ENCODE measurements at regions not wholly inside any gene's neighbourhood (a gene's known extent, or its start where the extent isn't known, plus 50 kb on each side); places are given as distances from the start of the nearest gene placed in this dataset.

DNA sequence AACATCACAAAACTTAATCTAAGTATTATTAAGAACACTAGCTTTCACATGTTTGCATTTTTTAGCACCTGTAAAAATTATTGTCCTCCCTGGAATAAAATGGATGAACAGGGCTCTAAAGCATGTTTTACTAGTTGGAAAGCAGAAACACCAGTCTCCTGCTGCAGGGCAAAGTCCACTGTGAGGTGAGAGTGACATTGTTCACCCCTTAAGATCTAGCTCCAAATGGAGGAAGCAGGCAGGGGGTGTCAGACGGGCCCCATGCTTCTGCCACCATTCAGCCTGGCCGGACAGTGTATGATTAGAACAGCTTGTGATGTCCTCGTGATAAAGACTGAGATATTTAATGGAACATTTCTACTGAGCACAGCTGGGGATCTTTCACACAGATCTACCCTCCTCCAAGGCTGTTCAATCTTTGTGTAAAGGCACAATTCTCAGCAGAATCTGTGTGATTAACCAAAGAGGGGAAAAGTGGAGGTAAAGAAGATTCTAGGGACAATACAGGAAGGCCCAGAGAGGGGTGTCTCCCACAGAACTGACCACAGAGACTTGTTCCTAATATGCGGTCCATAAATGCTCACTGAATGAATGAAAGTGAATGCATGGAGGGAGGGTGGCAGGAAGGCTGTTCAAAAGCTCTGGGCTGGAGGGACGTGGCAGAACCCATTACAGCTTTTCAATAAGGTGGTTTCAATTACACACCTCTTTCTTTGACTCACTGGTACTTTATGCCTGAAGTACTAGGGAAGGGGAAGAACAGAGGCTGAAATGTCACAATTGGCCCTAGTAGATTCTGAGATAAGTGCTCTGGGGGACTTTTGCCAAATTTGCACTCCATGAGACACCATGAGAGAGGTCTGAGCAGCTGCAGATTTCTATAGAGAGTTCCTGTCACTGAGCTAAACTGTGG lies 239.1 kb upstream of the ARHGAP20 start:
- Histone ChIP-seq H2AK5ac (ENCODE audit: low read length) (no peak overlapping the region), H2BK5ac (ENCODE audit: low read depth, low read length, poor library complexity) (no peak overlapping the region), H3K4me3 (ENCODE audit: low read depth, low read length) (no peak overlapping the region), H2BK120ac (ENCODE audit: insufficient read depth, low read length, poor library complexity) (no peak overlapping the region), H3K14ac (ENCODE audit: low read length) (no peak overlapping the region), H3K36me3 (ENCODE audit: control insufficient read depth in 1 of 2, insufficient read depth in 2 of 2, low read length in 2 of 2) (no peaks in the 10 kb centered on the region), H3K23ac (ENCODE audit: low read length) (no peak overlapping the region), H3K27ac (ENCODE audit: low read depth, low read length) (no peak overlapping the region), H3K4ac (ENCODE audit: low read depth, low read length) (no peak overlapping the region), H3K4me1 (ENCODE audit: control insufficient read depth in 1 of 2, insufficient read depth in 2 of 2, low read length in 2 of 2) (no peaks in the 10 kb centered on the region), H3K4me2 (ENCODE audit: low read length) (no peak overlapping the region), H2BK12ac (ENCODE audit: low read length) (no peak overlapping the region), H3K79me1 (ENCODE audit: low read length) (no peaks in the 10 kb centered on the region), H3K27me3 (ENCODE audit: insufficient read depth, low read length) (no peaks in the 10 kb centered on the region), H3K18ac (ENCODE audit: low read length) (no peak overlapping the region), H4K8ac (ENCODE audit: low read depth, low read length) (no peak overlapping the region), H2AFZ (ENCODE audit: insufficient read depth, low read length, poor library complexity) (no peak overlapping the region), H4K91ac (ENCODE audit: low read depth, low read length) (no peak overlapping the region), H4K12ac (ENCODE audit: low read depth, low read length) (no peak overlapping the region), H3K79me2 (ENCODE audit: control insufficient read depth, insufficient read depth, low read length, poor library complexity) (no peaks in the 10 kb centered on the region), H3K9me3 (ENCODE audit: insufficient read depth, low read depth, low read length) (peaks cover 2% of the 10 kb centered on the region), H3K9ac (ENCODE audit: low read length) (no peak overlapping the region)
- DNase-seq: no peak
- WGBS (ENCODE audit: extremely low coverage, insufficient coverage, insufficient read length): no CpG with 5 or more reads among the region's 5 CpGs

DNA sequence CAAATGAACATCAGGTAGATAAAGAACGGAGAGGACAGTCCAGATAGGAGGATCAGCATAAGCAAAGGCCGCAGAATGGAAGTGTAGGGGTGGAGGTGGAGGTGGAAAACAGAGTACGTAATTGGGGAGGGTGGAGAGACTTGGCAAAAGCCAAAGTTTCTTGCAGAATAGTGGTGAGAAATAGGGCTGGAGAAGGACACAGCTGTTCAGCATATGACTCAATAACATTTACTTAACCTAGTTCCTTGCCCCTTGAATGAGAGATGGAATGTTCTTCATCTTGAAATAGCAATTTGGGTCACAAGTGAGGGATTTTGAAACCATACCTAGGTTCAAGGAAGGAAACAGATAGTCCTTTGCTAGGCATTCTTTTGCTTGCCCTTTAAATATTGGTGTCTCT lies 235.9 kb upstream of the ARHGAP20 start:
- H4K91ac ChIP-seq (ENCODE audit: low read depth, low read length): no peak overlapping the region
- H3K79me2 ChIP-seq (ENCODE audit: control insufficient read depth, insufficient read depth, low read length, poor library complexity): no peaks in the 10 kb centered on the region
- H4K8ac ChIP-seq (ENCODE audit: low read depth, low read length): no peak overlapping the region
- no peak overlapping the region for H3K23ac ChIP-seq (ENCODE audit: low read length)
- H3K18ac ChIP-seq (ENCODE audit: low read length): no peak overlapping the region
- H2BK12ac ChIP-seq (ENCODE audit: low read length): no peak overlapping the region
- DNase-seq: no peak
- H2AK5ac ChIP-seq (ENCODE audit: low read length): no peak overlapping the region
- H3K9me3 ChIP-seq (ENCODE audit: insufficient read depth, low read depth, low read length): peaks cover 2% of the 10 kb centered on the region
- WGBS (ENCODE audit: extremely low coverage, insufficient coverage, insufficient read length): no CpG with 5 or more reads among the region's 3 CpGs
- H3K79me1 ChIP-seq (ENCODE audit: low read length): no peaks in the 10 kb centered on the region
- no peak overlapping the region for H3K9ac ChIP-seq (ENCODE audit: low read length)
- no peak overlapping the region for H3K4me3 ChIP-seq (ENCODE audit: low read depth, low read length)
- H2BK120ac ChIP-seq (ENCODE audit: insufficient read depth, low read length, poor library complexity): no peak overlapping the region
- no peaks in the 10 kb centered on the region for H3K36me3 ChIP-seq (ENCODE audit: control insufficient read depth in 1 of 2, insufficient read depth in 2 of 2, low read length in 2 of 2)
- H2BK5ac ChIP-seq (ENCODE audit: low read depth, low read length, poor library complexity): no peak overlapping the region
- no peaks in the 10 kb centered on the region for H3K4me1 ChIP-seq (ENCODE audit: control insufficient read depth in 1 of 2, insufficient read depth in 2 of 2, low read length in 2 of 2)
- no peak overlapping the region for H4K12ac ChIP-seq (ENCODE audit: low read depth, low read length)
- H3K27me3 ChIP-seq (ENCODE audit: insufficient read depth, low read length): no peaks in the 10 kb centered on the region
- H2AFZ ChIP-seq (ENCODE audit: insufficient read depth, low read length, poor library complexity): no peak overlapping the region
- no peak overlapping the region for H3K14ac ChIP-seq (ENCODE audit: low read length)
- no peak overlapping the region for H3K4ac ChIP-seq (ENCODE audit: low read depth, low read length)
- H3K27ac ChIP-seq (ENCODE audit: low read depth, low read length): no peak overlapping the region
- no peak overlapping the region for H3K4me2 ChIP-seq (ENCODE audit: low read length)

DNA sequence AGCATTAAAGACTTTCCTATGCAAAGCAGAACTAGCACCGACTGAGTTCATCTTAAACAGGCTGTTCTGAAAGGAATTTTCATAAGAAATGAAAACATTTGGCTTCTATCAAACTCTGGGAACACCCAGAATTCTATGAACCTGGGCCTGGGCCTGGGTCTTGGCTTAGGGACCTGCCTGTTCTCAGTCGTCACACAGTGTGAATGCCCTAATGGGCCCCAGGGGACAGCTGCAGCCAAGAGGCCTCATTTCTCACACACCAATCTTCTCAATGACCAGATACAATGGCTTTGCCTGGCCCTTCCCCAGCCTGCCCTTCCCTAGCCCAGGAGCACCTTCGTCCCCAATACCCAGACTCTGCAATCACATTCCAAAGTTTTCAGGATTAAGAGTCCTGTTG lies 234.9 kb upstream of the ARHGAP20 start:
- Histone ChIP-seq H2BK120ac (ENCODE audit: insufficient read depth, low read length, poor library complexity) (no peak overlapping the region), H4K8ac (ENCODE audit: low read depth, low read length) (no peak overlapping the region), H3K18ac (ENCODE audit: low read length) (no peak overlapping the region), H3K79me1 (ENCODE audit: low read length) (no peaks in the 10 kb centered on the region), H3K36me3 (ENCODE audit: control insufficient read depth in 1 of 2, insufficient read depth in 2 of 2, low read length in 2 of 2) (no peaks in the 10 kb centered on the region), H4K12ac (ENCODE audit: low read depth, low read length) (no peak overlapping the region), H3K4me3 (ENCODE audit: low read depth, low read length) (no peak overlapping the region), H3K14ac (ENCODE audit: low read length) (no peak overlapping the region), H2AK5ac (ENCODE audit: low read length) (no peak overlapping the region), H3K9me3 (ENCODE audit: insufficient read depth, low read depth, low read length) (peaks cover 2% of the 10 kb centered on the region), H2BK12ac (ENCODE audit: low read length) (no peak overlapping the region), H4K91ac (ENCODE audit: low read depth, low read length) (no peak overlapping the region), H3K27ac (ENCODE audit: low read depth, low read length) (no peak overlapping the region), H3K4me2 (ENCODE audit: low read length) (no peak overlapping the region), H2AFZ (ENCODE audit: insufficient read depth, low read length, poor library complexity) (no peak overlapping the region), H3K79me2 (ENCODE audit: control insufficient read depth, insufficient read depth, low read length, poor library complexity) (no peaks in the 10 kb centered on the region), H3K9ac (ENCODE audit: low read length) (no peak overlapping the region), H3K27me3 (ENCODE audit: insufficient read depth, low read length) (no peaks in the 10 kb centered on the region), H3K4ac (ENCODE audit: low read depth, low read length) (no peak overlapping the region), H2BK5ac (ENCODE audit: low read depth, low read length, poor library complexity) (no peak overlapping the region), H3K4me1 (ENCODE audit: control insufficient read depth in 1 of 2, insufficient read depth in 2 of 2, low read length in 2 of 2) (no peaks in the 10 kb centered on the region), H3K23ac (ENCODE audit: low read length) (no peak overlapping the region)
- WGBS (ENCODE audit: extremely low coverage, insufficient coverage, insufficient read length): no CpG with 5 or more reads among the region's 3 CpGs
- no peak for DNase-seq

DNA sequence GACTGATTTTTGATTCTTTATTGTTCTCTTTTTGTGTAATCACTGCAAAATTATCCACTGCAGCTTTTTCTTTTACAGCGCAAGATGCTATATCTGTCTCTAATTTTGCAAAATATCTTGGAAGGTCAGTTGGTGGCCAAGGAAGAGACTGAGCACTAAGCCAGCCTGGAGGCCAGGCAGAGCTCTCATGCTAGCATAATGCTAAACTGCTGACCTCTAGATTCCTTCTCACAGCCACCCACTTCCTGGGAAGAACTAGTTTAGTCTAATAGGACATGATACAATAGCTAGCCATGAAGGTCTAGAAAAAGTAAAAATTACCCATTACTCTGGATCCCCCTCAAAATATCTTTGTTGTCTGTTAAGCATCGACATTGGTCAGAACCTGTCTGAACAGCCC lies 227.2 kb upstream of the ARHGAP20 start:
- H3K9me3 ChIP-seq (ENCODE audit: insufficient read depth, low read depth, low read length): peaks cover 1% of the 10 kb centered on the region
- no peaks in the 10 kb centered on the region for H3K79me2 ChIP-seq (ENCODE audit: control insufficient read depth, insufficient read depth, low read length, poor library complexity)
- no peak overlapping the region for H3K18ac ChIP-seq (ENCODE audit: low read length)
- H3K4me3 ChIP-seq (ENCODE audit: low read depth, low read length): no peak overlapping the region
- DNase-seq: no peak
- H3K4ac ChIP-seq (ENCODE audit: low read depth, low read length): no peak overlapping the region
- no peak overlapping the region for H3K27ac ChIP-seq (ENCODE audit: low read depth, low read length)
- H3K36me3 ChIP-seq (ENCODE audit: control insufficient read depth in 1 of 2, insufficient read depth in 2 of 2, low read length in 2 of 2): no peaks in the 10 kb centered on the region
- no peak overlapping the region for H3K23ac ChIP-seq (ENCODE audit: low read length)
- no peaks in the 10 kb centered on the region for H3K79me1 ChIP-seq (ENCODE audit: low read length)
- H2BK120ac ChIP-seq (ENCODE audit: insufficient read depth, low read length, poor library complexity): no peak overlapping the region
- no CpG with 5 or more reads among the region's 2 CpGs for WGBS (ENCODE audit: extremely low coverage, insufficient coverage, insufficient read length)
- H3K9ac ChIP-seq (ENCODE audit: low read length): no peak overlapping the region
- H2BK5ac ChIP-seq (ENCODE audit: low read depth, low read length, poor library complexity): no peak overlapping the region
- H3K4me1 ChIP-seq (ENCODE audit: control insufficient read depth in 1 of 2, insufficient read depth in 2 of 2, low read length in 2 of 2): no peaks in the 10 kb centered on the region
- no peak overlapping the region for H2BK12ac ChIP-seq (ENCODE audit: low read length)
- H4K91ac ChIP-seq (ENCODE audit: low read depth, low read length): no peak overlapping the region
- no peak overlapping the region for H4K12ac ChIP-seq (ENCODE audit: low read depth, low read length)
- H4K8ac ChIP-seq (ENCODE audit: low read depth, low read length): no peak overlapping the region
- H3K4me2 ChIP-seq (ENCODE audit: low read length): no peak overlapping the region
- H3K14ac ChIP-seq (ENCODE audit: low read length): no peak overlapping the region
- no peak overlapping the region for H2AFZ ChIP-seq (ENCODE audit: insufficient read depth, low read length, poor library complexity)
- H2AK5ac ChIP-seq (ENCODE audit: low read length): no peak overlapping the region
- no peaks in the 10 kb centered on the region for H3K27me3 ChIP-seq (ENCODE audit: insufficient read depth, low read length)
